GM18868 (cell line): ENCODE measurements at regions not wholly inside any gene's neighbourhood (a gene's known extent, or its start where the extent isn't known, plus 50 kb on each side); places are given as distances from the start of the nearest gene placed in this dataset.
"Not testable (repeated sequence)": the region's sequence is repeated elsewhere in the genome, so short reads cannot be mapped to it uniquely, and the experiment has no call there.

Experiments used
- ATAC-seq: cut with Tn5 transposase; IDR thresholded peaks from one replicate; pipeline ENCODE4 v1.9.1; 2021; ENCODE audit warnings: mild to moderate bottlenecking, moderate library complexity; ENCODE audit not compliant: unreplicated experiment

- not testable (repeated sequence) for ATAC-seq
Measured at GRCh38 chr7:6937746-6938145, 111.7 kb upstream of the CCZ1B start.

GRCh38 chr7:6938284-6938683 is 112.2 kb upstream of the CCZ1B start:
- ATAC-seq: not testable (repeated sequence)

- ATAC-seq: not testable (repeated sequence)
Measured at GRCh38 chr7:6939126-6939525, 113.1 kb upstream of the CCZ1B start.

- not testable (repeated sequence) for ATAC-seq
Measured at GRCh38 chr7:6939896-6940295, 113.8 kb upstream of the CCZ1B start.

GRCh38 chr7:6946873-6947272 is 120.8 kb upstream of the CCZ1B start:
- not testable (repeated sequence) for ATAC-seq

GRCh38 chr7:6950231-6950630 is 124.2 kb upstream of the CCZ1B start:
- not testable (repeated sequence) for ATAC-seq

- ATAC-seq: not testable (repeated sequence)
Measured at GRCh38 chr7:6951553-6951952, 125.5 kb upstream of the CCZ1B start.

GRCh38 chr7:6953138-6953797 is 127.2 kb upstream of the CCZ1B start:
- not testable (repeated sequence) for ATAC-seq

- not testable (repeated sequence) for ATAC-seq
Measured at GRCh38 chr7:6953798-6954181, 127.7 kb upstream of the CCZ1B start.

GRCh38 chr7:6955385-6955784 is 129.3 kb upstream of the CCZ1B start:
- not testable (repeated sequence) for ATAC-seq

GRCh38 chr7:6955990-6956566 is 130.0 kb upstream of the CCZ1B start:
- not testable (repeated sequence) for ATAC-seq

- ATAC-seq: not testable (repeated sequence)
Measured at GRCh38 chr7:6958371-6958770, 132.3 kb upstream of the CCZ1B start.

- not testable (repeated sequence) for ATAC-seq
Measured at GRCh38 chr7:6959942-6960341, 133.9 kb upstream of the CCZ1B start.

- not testable (repeated sequence) for ATAC-seq
Measured at GRCh38 chr7:6962871-6963270, 136.8 kb upstream of the CCZ1B start.

- ATAC-seq: not testable (repeated sequence)
Measured at GRCh38 chr7:6965051-6965450, 139.0 kb upstream of the CCZ1B start.

- ATAC-seq: not testable (repeated sequence)
Measured at GRCh38 chr7:6970180-6970579, 144.1 kb upstream of the CCZ1B start.

GRCh38 chr7:6974876-6975275 is 148.8 kb upstream of the CCZ1B start:
- not testable (repeated sequence) for ATAC-seq

GRCh38 chr7:6975346-6975745 is 149.3 kb upstream of the CCZ1B start:
- ATAC-seq: not testable (repeated sequence)

- not testable (repeated sequence) for ATAC-seq
Measured at GRCh38 chr7:6977368-6977767, 151.3 kb upstream of the CCZ1B start.

- not testable (repeated sequence) for ATAC-seq
Measured at GRCh38 chr7:6978326-6978725, 152.3 kb upstream of the CCZ1B start.

- not testable (repeated sequence) for ATAC-seq
Measured at GRCh38 chr7:6979456-6979855, 153.4 kb upstream of the CCZ1B start.

- ATAC-seq: not testable (repeated sequence)
Measured at GRCh38 chr7:6982375-6982774, 156.3 kb upstream of the CCZ1B start.
